ENCODE measurements at regions not wholly inside any gene's neighbourhood (a gene's known extent, or its start where the extent isn't known, plus 50 kb on each side); places are given as distances from the start of the nearest gene placed in this dataset.

DNA sequence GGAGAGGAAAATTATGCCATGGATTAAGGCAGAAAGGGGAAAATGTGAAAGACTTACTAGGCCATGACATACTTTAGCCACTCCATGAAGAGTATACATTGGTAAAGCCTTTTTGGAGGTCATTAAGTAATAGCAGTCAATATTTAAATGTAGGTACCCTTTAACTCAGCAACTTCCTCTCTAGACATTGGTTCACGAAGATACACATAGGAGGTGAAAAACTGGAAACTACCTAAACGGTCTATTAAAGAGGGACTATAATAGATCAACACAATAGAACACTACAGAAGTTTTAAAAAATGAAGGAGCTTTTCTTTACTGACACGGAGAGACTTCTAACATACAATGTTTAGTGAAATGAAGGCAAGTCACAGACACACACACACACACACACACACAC lies 68.2 kb upstream of the BMAL1 start:
- TF ChIP-seq, protein P1, sequence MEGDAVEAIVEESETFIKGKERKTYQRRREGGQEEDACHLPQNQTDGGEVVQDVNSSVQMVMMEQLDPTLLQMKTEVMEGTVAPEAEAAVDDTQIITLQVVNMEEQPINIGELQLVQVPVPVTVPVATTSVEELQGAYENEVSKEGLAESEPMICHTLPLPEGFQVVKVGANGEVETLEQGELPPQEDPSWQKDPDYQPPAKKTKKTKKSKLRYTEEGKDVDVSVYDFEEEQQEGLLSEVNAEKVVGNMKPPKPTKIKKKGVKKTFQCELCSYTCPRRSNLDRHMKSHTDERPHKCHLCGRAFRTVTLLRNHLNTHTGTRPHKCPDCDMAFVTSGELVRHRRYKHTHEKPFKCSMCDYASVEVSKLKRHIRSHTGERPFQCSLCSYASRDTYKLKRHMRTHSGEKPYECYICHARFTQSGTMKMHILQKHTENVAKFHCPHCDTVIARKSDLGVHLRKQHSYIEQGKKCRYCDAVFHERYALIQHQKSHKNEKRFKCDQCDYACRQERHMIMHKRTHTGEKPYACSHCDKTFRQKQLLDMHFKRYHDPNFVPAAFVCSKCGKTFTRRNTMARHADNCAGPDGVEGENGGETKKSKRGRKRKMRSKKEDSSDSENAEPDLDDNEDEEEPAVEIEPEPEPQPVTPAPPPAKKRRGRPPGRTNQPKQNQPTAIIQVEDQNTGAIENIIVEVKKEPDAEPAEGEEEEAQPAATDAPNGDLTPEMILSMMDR (IDR thresholded peaks at IDR 0.05): no peak
- no peak for TF ChIP-seq POLR2A (IDR thresholded peaks at IDR 0.05)

Data from vagina (tissue), 2 donors.